ENCODE measurements at regions not wholly inside any gene's neighbourhood (a gene's known extent, or its start where the extent isn't known, plus 50 kb on each side); places are given as distances from the start of the nearest gene placed in this dataset.

- H3K9me3 ChIP-seq, result no peaks in the 10 kb centered on the region
- H3K4me1 ChIP-seq, result no peaks in the 10 kb centered on the region
- H3K36me3 ChIP-seq, result no peaks in the 10 kb centered on the region
- H3K4me3 ChIP-seq, result no peak overlapping the region
- intact Hi-C loops (cut with DNase I; ENCODE audit: low total_unique reads), result no loop called here
- no peak for TF ChIP-seq POLR2A (IDR thresholded peaks at IDR 0.05)
- TF ChIP-seq, protein P1, sequence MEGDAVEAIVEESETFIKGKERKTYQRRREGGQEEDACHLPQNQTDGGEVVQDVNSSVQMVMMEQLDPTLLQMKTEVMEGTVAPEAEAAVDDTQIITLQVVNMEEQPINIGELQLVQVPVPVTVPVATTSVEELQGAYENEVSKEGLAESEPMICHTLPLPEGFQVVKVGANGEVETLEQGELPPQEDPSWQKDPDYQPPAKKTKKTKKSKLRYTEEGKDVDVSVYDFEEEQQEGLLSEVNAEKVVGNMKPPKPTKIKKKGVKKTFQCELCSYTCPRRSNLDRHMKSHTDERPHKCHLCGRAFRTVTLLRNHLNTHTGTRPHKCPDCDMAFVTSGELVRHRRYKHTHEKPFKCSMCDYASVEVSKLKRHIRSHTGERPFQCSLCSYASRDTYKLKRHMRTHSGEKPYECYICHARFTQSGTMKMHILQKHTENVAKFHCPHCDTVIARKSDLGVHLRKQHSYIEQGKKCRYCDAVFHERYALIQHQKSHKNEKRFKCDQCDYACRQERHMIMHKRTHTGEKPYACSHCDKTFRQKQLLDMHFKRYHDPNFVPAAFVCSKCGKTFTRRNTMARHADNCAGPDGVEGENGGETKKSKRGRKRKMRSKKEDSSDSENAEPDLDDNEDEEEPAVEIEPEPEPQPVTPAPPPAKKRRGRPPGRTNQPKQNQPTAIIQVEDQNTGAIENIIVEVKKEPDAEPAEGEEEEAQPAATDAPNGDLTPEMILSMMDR (IDR thresholded peaks at IDR 0.05), result no peak
- no peak overlapping the region for H3K27ac ChIP-seq
- no peak for DNase-seq
- no peaks in the 10 kb centered on the region for H3K27me3 ChIP-seq
Measured at GRCh38 chr5:99119326-99119725, 190.5 kb upstream of the CHD1 start.

GRCh38 chr5:99116526-99116925, 187.7 kb upstream of the CHD1 start:
- Histone ChIP-seq H3K4me3 (no peak overlapping the region), H3K9me3 (no peaks in the 10 kb centered on the region), H3K27ac (no peak overlapping the region), H3K36me3 (no peaks in the 10 kb centered on the region), H3K27me3 (no peaks in the 10 kb centered on the region), H3K4me1 (no peaks in the 10 kb centered on the region)
- intact Hi-C loops (cut with DNase I; ENCODE audit: low total_unique reads), result no loop called here
- DNase-seq, result no peak
- TF ChIP-seq, protein P1 (IDR thresholded peaks at IDR 0.05), result no peak
- no peak for TF ChIP-seq POLR2A (IDR thresholded peaks at IDR 0.05)

- Histone ChIP-seq H3K27ac (no peak overlapping the region), H3K4me3 (no peak overlapping the region), H3K36me3 (no peaks in the 10 kb centered on the region), H3K9me3 (no peaks in the 10 kb centered on the region), H3K4me1 (no peaks in the 10 kb centered on the region), H3K27me3 (no peaks in the 10 kb centered on the region)
- TF ChIP-seq, protein P1 (IDR thresholded peaks at IDR 0.05), result no peak
- no peak for TF ChIP-seq POLR2A (IDR thresholded peaks at IDR 0.05)
- intact Hi-C loops (cut with DNase I; ENCODE audit: low total_unique reads), result no loop called here
- no peak for DNase-seq
Measured at GRCh38 chr5:99109894-99110293, 181.1 kb upstream of the CHD1 start.

GRCh38 chr5:99105216-99105615, 176.4 kb upstream of the CHD1 start:
- Histone ChIP-seq H3K4me3 (no peak overlapping the region), H3K9me3 (no peaks in the 10 kb centered on the region), H3K4me1 (no peaks in the 10 kb centered on the region), H3K27me3 (no peaks in the 10 kb centered on the region), H3K27ac (no peak overlapping the region), H3K36me3 (no peaks in the 10 kb centered on the region)
- intact Hi-C loops (cut with DNase I; ENCODE audit: low total_unique reads), result no loop called here
- DNase-seq, result no peak
- TF ChIP-seq, protein P1 (IDR thresholded peaks at IDR 0.05), result no peak
- TF ChIP-seq POLR2A (IDR thresholded peaks at IDR 0.05), result no peak

- DNase-seq, result no peak
Measured at GRCh38 chr5:99104538-99105132, 175.8 kb upstream of the CHD1 start.

More at GRCh38 chr5:99104538-99105132, 175.8 kb upstream of the CHD1 start:
- Histone ChIP-seq H3K27me3 (no peaks in the 10 kb centered on the region), H3K36me3 (no peaks in the 10 kb centered on the region), H3K9me3 (no peaks in the 10 kb centered on the region), H3K27ac (no peak overlapping the region), H3K4me1 (no peaks in the 10 kb centered on the region), H3K4me3 (no peak overlapping the region)
- intact Hi-C loops (cut with DNase I; ENCODE audit: low total_unique reads), result no loop called here
- TF ChIP-seq POLR2A (IDR thresholded peaks at IDR 0.05), result no peak
- TF ChIP-seq, protein P1 (IDR thresholded peaks at IDR 0.05), result peak; percentile 18 to 44 (median 29)
